HUDEP-2 (cell line): ENCODE measurements at regions not wholly inside any gene's neighbourhood (a gene's known extent, or its start where the extent isn't known, plus 50 kb on each side); places are given as distances from the start of the nearest gene placed in this dataset.

Source experiments
- DNase-seq, 76 experiments: peaks; one replicate each; lab custom pipeline; 2025; ENCODE audit not compliant: unreplicated experiment in 76 of 76; lab: John Stamatoyannopoulos, UW

DNA sequence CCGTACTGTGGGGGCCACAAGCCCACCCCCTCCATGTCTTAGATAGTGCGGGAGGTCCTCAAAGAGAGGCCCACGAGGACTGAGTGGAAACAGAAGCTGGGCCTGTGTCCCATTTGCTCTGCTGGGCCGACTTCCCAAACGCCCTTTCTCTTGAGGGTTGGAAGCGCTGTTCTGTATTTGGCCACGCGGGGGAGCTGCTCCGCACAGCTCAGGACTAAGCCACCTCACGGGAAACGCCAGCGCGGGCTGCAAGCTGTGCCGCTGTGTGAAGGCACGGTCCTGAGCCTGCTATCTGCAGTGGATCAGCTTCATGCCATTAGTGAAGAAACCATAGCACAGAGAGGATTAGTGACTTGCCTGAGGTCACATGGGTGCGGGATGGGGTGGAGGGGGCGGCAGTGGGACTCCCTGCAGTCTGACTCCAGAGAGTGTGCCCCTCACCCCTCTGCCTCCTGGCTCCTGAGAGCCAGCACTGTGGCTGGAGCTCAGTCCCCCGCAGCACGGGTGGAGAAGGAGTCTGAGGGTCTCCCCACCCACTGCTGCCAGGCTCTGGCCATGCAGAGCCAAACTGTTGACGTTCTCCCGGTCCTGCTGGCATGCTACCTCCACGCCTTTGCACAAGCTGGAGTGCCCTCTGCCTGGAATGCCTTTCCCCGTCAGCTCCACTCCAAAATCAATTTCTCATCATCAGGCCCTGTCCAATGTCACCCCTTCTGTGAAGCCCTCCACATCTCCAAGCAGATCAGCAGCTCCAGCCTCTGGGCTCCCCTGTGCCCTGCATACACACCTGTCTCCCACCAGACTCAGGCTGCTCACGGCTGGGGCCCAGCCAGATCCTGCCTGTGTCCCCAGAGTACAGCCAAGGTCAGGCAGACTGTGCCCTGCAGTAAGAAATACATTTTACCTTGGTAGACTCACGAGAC, 51.5 kb upstream of the LRRC32 start:
- peak in 71 of 76 experiments; percentile 3 to 86 (median 69) for DNase-seq

- DNase-seq = no peak
Observed at GRCh38 chr11:76723142-76723541, 52.6 kb upstream of the LRRC32 start.

DNA sequence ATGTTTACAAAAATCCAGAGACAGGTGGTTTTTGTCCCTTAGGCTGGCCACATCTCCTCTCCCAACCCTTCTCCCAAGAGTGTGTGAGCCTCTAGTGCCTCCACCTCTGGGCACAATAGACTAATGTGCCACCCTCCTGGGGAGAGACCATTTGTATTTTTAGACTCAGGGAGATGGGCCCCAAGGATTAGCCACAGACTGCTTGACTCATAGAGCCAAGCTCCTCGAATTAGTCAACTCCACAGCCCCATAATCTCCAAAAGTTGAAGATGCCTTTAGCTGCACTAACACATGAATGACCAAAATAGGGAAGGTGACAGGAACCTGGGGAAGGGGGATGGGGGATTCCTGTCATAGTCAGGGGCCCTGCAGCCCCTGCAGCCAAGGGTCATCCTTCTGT, 53.0 kb upstream of the LRRC32 start:
- DNase-seq = no peak

DNA sequence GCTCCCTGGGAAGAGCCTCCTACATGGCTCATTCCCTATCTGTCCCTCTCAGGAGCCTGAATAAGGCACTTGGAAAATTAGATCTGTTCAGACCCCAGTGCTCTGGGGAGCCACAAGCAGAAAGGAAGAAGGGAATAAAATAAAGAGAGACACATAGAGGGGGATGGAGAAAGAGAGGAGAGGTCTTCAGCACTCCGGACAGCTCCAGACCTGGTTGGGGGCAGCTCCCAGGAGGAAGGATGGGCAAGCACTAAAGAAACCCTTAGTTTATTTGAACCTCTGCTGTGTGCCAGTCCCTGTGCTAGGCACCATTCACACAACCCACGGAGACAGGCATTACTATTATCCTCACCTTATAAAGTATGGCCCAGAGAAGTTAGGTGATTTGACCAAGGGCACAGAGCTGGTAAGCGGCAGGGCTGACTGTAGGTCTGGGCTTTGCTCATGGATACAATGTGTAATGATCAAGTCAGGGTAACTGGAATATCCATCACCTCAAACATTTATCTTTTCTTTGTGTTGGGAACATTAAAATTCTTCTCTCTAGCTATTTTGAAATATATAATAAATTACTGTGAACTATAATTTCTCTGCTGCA, 53.7 kb upstream of the LRRC32 start:
- no peak for DNase-seq

GRCh38 chr11:76728227-76728626, 54.9 kb upstream of the TSKU start:
- no peak for DNase-seq

GRCh38 chr11:76728778-76729177, 54.4 kb upstream of the TSKU start:
- DNase-seq = no peak

DNA sequence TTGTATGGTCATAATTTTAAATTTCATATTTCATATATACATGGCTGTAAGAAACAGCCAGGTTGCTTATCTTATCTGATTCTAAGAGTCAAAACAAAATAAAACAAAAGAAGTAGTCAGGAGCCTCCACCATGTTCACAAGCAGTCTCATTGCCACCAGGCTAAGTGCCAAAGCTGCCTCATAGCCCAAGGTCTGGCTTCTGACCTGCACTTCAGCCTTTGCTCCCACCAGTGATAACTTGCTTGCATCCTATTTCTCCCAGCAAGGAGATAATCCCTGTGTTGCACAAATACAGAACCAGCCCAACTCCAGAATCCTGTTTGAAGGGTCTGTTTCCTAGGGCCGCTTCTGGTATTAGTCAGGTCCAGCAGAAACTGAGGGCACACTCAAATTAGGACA, 53.9 kb upstream of the TSKU start:
- peak in 7 of 76 experiments; percentile 8 to 34 (median 12) for DNase-seq

DNA sequence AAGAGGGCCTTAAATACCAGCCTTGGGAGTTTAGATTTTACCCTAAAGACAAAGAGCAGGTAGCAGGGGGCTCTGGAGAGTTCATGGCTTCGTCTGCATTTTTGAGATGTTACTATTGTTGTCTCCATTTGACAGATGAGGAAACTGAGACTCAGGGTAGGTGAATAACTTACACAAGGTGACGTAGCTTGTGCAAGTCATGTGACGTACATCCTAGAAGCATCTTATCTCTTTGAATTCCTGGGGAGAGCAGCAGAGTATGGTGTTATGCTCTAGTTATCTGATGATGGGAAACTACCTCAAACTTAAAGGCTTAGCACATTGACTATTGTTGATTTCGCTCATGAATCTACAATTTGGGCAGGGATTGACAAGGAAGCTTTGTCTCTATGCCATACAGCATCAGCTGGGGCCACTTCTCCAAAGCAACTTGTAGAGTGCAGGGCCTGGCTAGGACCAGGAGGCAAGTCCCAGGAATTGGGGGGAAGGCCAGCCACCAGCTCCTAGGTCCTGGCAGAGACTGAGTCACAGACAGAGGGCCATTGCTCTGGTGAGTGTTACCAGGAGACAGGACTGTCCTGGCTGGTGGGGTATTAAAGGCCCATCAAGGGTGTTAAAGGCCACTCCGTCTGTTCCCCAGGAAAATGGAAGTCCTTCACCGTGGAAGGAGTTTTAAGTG, 52.1 kb upstream of the TSKU start:
- DNase-seq = no peak

DNA sequence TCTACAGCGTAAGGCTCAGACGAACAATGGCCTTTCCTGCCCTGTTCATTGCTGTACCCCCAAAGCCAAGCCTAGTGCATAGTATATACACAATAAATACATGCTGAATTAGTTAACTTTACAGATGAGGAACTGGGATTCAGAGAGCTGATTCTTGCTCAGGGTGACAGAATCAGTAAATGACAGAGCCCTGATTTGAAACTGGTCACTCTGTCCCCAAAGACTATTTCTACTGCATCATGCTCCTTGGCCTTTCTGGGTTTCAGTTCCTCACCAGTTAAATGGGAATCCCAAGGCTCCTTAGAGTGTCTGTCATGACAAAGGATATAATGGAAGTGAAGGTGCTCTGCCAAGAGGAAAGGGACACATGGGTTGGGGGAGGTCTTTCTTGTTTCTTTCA, 50.5 kb upstream of the TSKU start:
- no peak for DNase-seq
